NCI-H1048 (cell line): ENCODE measurements at regions not wholly inside any gene's neighbourhood (a gene's known extent, or its start where the extent isn't known, plus 50 kb on each side); places are given as distances from the start of the nearest gene placed in this dataset.
"Not testable (repeated sequence)": the region's sequence is repeated elsewhere in the genome, so short reads cannot be mapped to it uniquely, and the experiment has no call there.

Experiments
- DNase-seq: peaks from one replicate; lab custom pipeline; 2025; lab: John Stamatoyannopoulos, UW

GRCh38 chr2:35933031-35933430 is 422.5 kb upstream of the CRIM1 start:
- DNase-seq, result no peak

- DNase-seq, result no peak
These were observed 423.2 kb upstream of the CRIM1 start for GRCh38 chr2:35932276-35932963.

GRCh38 chr2:35931626-35932025 is 424.0 kb upstream of the CRIM1 start:
- no peak for DNase-seq

GRCh38 chr2:35931115-35931514 is 424.5 kb upstream of the CRIM1 start:
- DNase-seq, result no peak

- DNase-seq, result no peak
These were observed 426.0 kb upstream of the CRIM1 start for GRCh38 chr2:35929551-35929950.

GRCh38 chr2:35920061-35920460 is 435.5 kb upstream of the CRIM1 start:
- no peak for DNase-seq

GRCh38 chr2:35915261-35915660 is 440.3 kb upstream of the CRIM1 start:
- no peak for DNase-seq

- DNase-seq, result no peak
These were observed 463.6 kb upstream of the CRIM1 start for GRCh38 chr2:35891936-35892335.

GRCh38 chr2:35891528-35891927 is 464.1 kb upstream of the CRIM1 start:
- DNase-seq, result no peak

GRCh38 chr2:35887146-35887545 is 468.4 kb upstream of the CRIM1 start:
- DNase-seq, result no peak

- DNase-seq, result no peak
These were observed 481.7 kb upstream of the CRIM1 start for GRCh38 chr2:35873921-35874320.

- no peak for DNase-seq
These were observed 483.9 kb upstream of the CRIM1 start for GRCh38 chr2:35871672-35872071.

GRCh38 chr2:35870713-35871112 is 484.9 kb upstream of the CRIM1 start:
- DNase-seq, result no peak

- no peak for DNase-seq
These were observed 491.4 kb upstream of the CRIM1 start for GRCh38 chr2:35864141-35864540.

- no peak for DNase-seq
These were observed 497.4 kb upstream of the CRIM1 start for GRCh38 chr2:35858216-35858615.

- DNase-seq, result no peak
These were observed 498.1 kb upstream of the CRIM1 start for GRCh38 chr2:35857498-35857897.

GRCh38 chr2:35831385-35831784 is 524.2 kb upstream of the CRIM1 start:
- DNase-seq, result no peak

GRCh38 chr2:35830833-35831232 is 524.7 kb upstream of the CRIM1 start:
- no peak for DNase-seq

GRCh38 chr2:35827086-35827485 is 528.5 kb upstream of the CRIM1 start:
- DNase-seq, result no peak

GRCh38 chr2:35822716-35823115 is 532.9 kb upstream of the CRIM1 start:
- no peak for DNase-seq

- DNase-seq, result no peak
These were observed 533.9 kb upstream of the CRIM1 start for GRCh38 chr2:35821675-35822074.

GRCh38 chr2:35820391-35820790 is 535.2 kb upstream of the CRIM1 start:
- DNase-seq, result no peak

GRCh38 chr2:35819033-35819432 is 536.5 kb upstream of the CRIM1 start:
- no peak for DNase-seq

GRCh38 chr2:35818359-35818758 is 537.2 kb upstream of the CRIM1 start:
- DNase-seq, result not testable (repeated sequence)
